WTC11 (cell line): ENCODE measurements at regions not wholly inside any gene's neighbourhood (a gene's known extent, or its start where the extent isn't known, plus 50 kb on each side); places are given as distances from the start of the nearest gene placed in this dataset.

Experiments
- ATAC-seq: fragments of 200-7000 bp; cut with Tn5 transposase; 2 replicates; pipeline ENCODE4 v1.10.0; 2021; ENCODE audit warnings: mild to moderate bottlenecking, moderate library complexity
- CTCF ChIA-PET: fragments of 300-600 bp; sonication (Branson Sonifier 250); formaldehyde crosslinking; loops from one replicate; lab custom pipeline; 2021; ENCODE audit warnings: antibody characterized with exemption; lab: Charles Lee
- POLR2A ChIA-PET: fragments of 350-600 bp; sonication (Branson Sonifier 250); formaldehyde crosslinking; loops from one replicate; lab custom pipeline; 2021; ENCODE audit warnings: antibody characterized with exemption; lab: Charles Lee
- DNase-seq: peaks from one replicate; pipeline ENCODE4 v3.0.0; 2021; ENCODE audit warnings: low spot score
- H3K27ac Mint-ChIP-seq: 2 replicates; pipeline ENCODE4 v1.8.0; 2021; ENCODE audit warnings: mixed read lengths
- H3K27me3 Mint-ChIP-seq: 2 replicates; pipeline ENCODE4 v1.8.0; 2021; ENCODE audit warnings: low read depth, mild to moderate bottlenecking, moderate library complexity, mixed read lengths
- H3K36me3 Mint-ChIP-seq: 2 replicates; pipeline ENCODE4 v1.8.0; 2021; ENCODE audit warnings: mixed read lengths
- H3K4me1 Mint-ChIP-seq: 2 replicates; pipeline ENCODE4 v1.8.0; 2022; ENCODE audit warnings: mixed read lengths
- H3K4me3 Mint-ChIP-seq: 2 replicates; pipeline ENCODE4 v1.8.0; 2021; ENCODE audit warnings: mild to moderate bottlenecking, moderate library complexity, mixed read lengths
- H3K9me3 Mint-ChIP-seq: 2 replicates; pipeline ENCODE4 v1.8.0; 2021; ENCODE audit warnings: mixed read lengths
- ATF6 ChIP-seq: sonication (generic); formaldehyde crosslinking; IDR thresholded peaks from 2 replicates; pipeline ENCODE4 v1.8.1; 2023; ENCODE audit warnings: mild to moderate bottlenecking, missing genetic modification reagents
- E2F4 ChIP-seq: sonication (generic); formaldehyde crosslinking; IDR thresholded peaks from 2 replicates; pipeline ENCODE4 v1.8.1; 2022; ENCODE audit warnings: low read depth, mild to moderate bottlenecking, moderate library complexity, missing genetic modification reagents, borderline replicate concordance
- E2F5 ChIP-seq: sonication (generic); formaldehyde crosslinking; IDR thresholded peaks from 2 replicates; pipeline ENCODE4 v1.8.1; 2022; ENCODE audit warnings: mild to moderate bottlenecking, moderate library complexity, missing genetic modification reagents
- FOXP4 ChIP-seq: sonication (generic); formaldehyde crosslinking; IDR thresholded peaks from 2 replicates; pipeline ENCODE4 v1.8.0; 2022; ENCODE audit warnings: mild to moderate bottlenecking, missing genetic modification reagents
- IRF1 ChIP-seq: sonication (generic); formaldehyde crosslinking; IDR thresholded peaks from 2 replicates; pipeline ENCODE4 v1.8.0; 2023; ENCODE audit warnings: missing genetic modification reagents
- JAZF1 ChIP-seq: fragments of 250-450 bp; sonication (Bioruptor Pico); IDR thresholded peaks from 2 replicates; pipeline ENCODE4 v1.9.0; 2021; ENCODE audit warnings: moderate library complexity, mild to moderate bottlenecking, inconsistent platforms
- MYBL2 ChIP-seq: sonication (generic); formaldehyde crosslinking; IDR thresholded peaks from 2 replicates; pipeline ENCODE4 v1.8.1; 2023; ENCODE audit warnings: mild to moderate bottlenecking, moderate library complexity, missing genetic modification reagents
- NFATC4 ChIP-seq: fragments of 250-450 bp; sonication (Bioruptor Pico); IDR thresholded peaks from 2 replicates; pipeline ENCODE4 v1.9.0; 2021; ENCODE audit warnings: mild to moderate bottlenecking
- NFE2L1 ChIP-seq: sonication (generic); formaldehyde crosslinking; IDR thresholded peaks from 2 replicates; pipeline ENCODE4 v1.8.1; 2023; ENCODE audit warnings: missing genetic modification reagents
- NR1H2 ChIP-seq: sonication (generic); formaldehyde crosslinking; IDR thresholded peaks from 2 replicates; pipeline ENCODE4 v1.9.0; 2021; ENCODE audit warnings: mild to moderate bottlenecking, moderate library complexity, missing genetic modification reagents
- NR2C2 ChIP-seq: sonication (generic); formaldehyde crosslinking; IDR thresholded peaks from 2 replicates; pipeline ENCODE4 v1.8.0; 2022; ENCODE audit warnings: mild to moderate bottlenecking, missing genetic modification reagents
- PRRX2 ChIP-seq: fragments of 250-450 bp; sonication (Bioruptor Pico); IDR thresholded peaks from 2 replicates; pipeline ENCODE4 v1.8.0; 2021; ENCODE audit warnings: mild to moderate bottlenecking
- SP1 ChIP-seq: sonication (generic); formaldehyde crosslinking; conservative IDR thresholded peaks from 2 replicates; pipeline ENCODE4 v1.8.1; 2022; ENCODE audit warnings: missing genetic modification reagents
- TCF7 ChIP-seq: sonication (generic); formaldehyde crosslinking; IDR thresholded peaks from 2 replicates; pipeline ENCODE4 v1.8.0; 2022; ENCODE audit warnings: mild to moderate bottlenecking, low read depth, missing genetic modification reagents, moderate library complexity
- ZNF416 ChIP-seq: fragments of 250-450 bp; sonication (Bioruptor Pico); IDR thresholded peaks from 2 replicates; pipeline ENCODE4 v1.9.0; 2021; ENCODE audit warnings: mild to moderate bottlenecking, inconsistent platforms
- TF ChIP-seq, protein P1 (sequence below): sonication (generic); formaldehyde crosslinking; IDR thresholded peaks from 2 replicates; pipeline ENCODE4 v1.8.1; 2022; ENCODE audit warnings: missing genetic modification reagents, borderline replicate concordance
- TF ChIP-seq, protein P2 (sequence below): sonication (generic); formaldehyde crosslinking; IDR thresholded peaks from 2 replicates; pipeline ENCODE4 v1.8.1; 2023; ENCODE audit warnings: mild to moderate bottlenecking, missing genetic modification reagents, moderate library complexity
- TF ChIP-seq, protein P3 (sequence below): sonication (generic); formaldehyde crosslinking; IDR thresholded peaks from 2 replicates; pipeline ENCODE4 v1.8.1; 2023; ENCODE audit warnings: mild to moderate bottlenecking, moderate library complexity, missing genetic modification reagents
- TF ChIP-seq, protein P4 (sequence below): fragments of 250-450 bp; sonication (Bioruptor Pico); IDR thresholded peaks from 2 replicates; pipeline ENCODE4 v2.1.2; 2022; ENCODE audit warnings: mild to moderate bottlenecking, moderate library complexity
- TF ChIP-seq, protein P5 (sequence below): fragments of 250-450 bp; sonication (Bioruptor Pico); IDR thresholded peaks from 2 replicates; pipeline ENCODE4 v1.8.0; 2021; ENCODE audit warnings: mild to moderate bottlenecking

- no peak for DNase-seq
- ChIA-PET POLR2A (no interaction called here), CTCF (no interaction called here)
- Mint-ChIP-seq H3K4me1 (peaks cover 38% of the 10 kb centered on the region), H3K4me3 (no peak overlapping the region), H3K36me3 (no peaks in the 10 kb centered on the region), H3K9me3 (no peaks in the 10 kb centered on the region), H3K27me3 (no peaks in the 10 kb centered on the region), H3K27ac (no peak overlapping the region)
- peak; percentile 56 for ATAC-seq
- no peak for TF ChIP-seq SP1 (CRISPR knock-in tag)
- TF ChIP-seq FOXP4 (CRISPR knock-in tag) = no peak
- TF ChIP-seq, protein P1, sequence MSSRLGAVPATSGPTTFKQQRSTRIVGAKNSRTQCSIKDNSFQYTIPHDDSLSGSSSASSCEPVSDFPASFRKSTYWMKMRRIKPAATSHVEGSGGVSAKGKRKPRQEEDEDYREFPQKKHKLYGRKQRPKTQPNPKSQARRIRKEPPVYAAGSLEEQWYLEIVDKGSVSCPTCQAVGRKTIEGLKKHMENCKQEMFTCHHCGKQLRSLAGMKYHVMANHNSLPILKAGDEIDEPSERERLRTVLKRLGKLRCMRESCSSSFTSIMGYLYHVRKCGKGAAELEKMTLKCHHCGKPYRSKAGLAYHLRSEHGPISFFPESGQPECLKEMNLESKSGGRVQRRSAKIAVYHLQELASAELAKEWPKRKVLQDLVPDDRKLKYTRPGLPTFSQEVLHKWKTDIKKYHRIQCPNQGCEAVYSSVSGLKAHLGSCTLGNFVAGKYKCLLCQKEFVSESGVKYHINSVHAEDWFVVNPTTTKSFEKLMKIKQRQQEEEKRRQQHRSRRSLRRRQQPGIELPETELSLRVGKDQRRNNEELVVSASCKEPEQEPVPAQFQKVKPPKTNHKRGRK (CRISPR knock-in tag) = no peak
- TF ChIP-seq E2F5 (CRISPR knock-in tag) = no peak
- no peak for TF ChIP-seq IRF1 (CRISPR knock-in tag)
- TF ChIP-seq ATF6 = no peak
- TF ChIP-seq MYBL2 (CRISPR knock-in tag) = no peak
- no peak for TF ChIP-seq NFATC4
- TF ChIP-seq, protein P2, sequence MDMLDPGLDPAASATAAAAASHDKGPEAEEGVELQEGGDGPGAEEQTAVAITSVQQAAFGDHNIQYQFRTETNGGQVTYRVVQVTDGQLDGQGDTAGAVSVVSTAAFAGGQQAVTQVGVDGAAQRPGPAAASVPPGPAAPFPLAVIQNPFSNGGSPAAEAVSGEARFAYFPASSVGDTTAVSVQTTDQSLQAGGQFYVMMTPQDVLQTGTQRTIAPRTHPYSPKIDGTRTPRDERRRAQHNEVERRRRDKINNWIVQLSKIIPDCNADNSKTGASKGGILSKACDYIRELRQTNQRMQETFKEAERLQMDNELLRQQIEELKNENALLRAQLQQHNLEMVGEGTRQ (CRISPR knock-in tag) = no peak
- TF ChIP-seq, protein P3, sequence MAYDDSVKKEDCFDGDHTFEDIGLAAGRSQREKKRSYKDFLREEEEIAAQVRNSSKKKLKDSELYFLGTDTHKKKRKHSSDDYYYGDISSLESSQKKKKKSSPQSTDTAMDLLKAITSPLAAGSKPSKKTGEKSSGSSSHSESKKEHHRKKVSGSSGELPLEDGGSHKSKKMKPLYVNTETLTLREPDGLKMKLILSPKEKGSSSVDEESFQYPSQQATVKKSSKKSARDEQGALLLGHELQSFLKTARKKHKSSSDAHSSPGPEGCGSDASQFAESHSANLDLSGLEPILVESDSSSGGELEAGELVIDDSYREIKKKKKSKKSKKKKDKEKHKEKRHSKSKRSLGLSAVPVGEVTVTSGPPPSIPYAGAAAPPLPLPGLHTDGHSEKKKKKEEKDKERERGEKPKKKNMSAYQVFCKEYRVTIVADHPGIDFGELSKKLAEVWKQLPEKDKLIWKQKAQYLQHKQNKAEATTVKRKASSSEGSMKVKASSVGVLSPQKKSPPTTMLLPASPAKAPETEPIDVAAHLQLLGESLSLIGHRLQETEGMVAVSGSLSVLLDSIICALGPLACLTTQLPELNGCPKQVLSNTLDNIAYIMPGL = no peak
- TF ChIP-seq, protein P4, sequence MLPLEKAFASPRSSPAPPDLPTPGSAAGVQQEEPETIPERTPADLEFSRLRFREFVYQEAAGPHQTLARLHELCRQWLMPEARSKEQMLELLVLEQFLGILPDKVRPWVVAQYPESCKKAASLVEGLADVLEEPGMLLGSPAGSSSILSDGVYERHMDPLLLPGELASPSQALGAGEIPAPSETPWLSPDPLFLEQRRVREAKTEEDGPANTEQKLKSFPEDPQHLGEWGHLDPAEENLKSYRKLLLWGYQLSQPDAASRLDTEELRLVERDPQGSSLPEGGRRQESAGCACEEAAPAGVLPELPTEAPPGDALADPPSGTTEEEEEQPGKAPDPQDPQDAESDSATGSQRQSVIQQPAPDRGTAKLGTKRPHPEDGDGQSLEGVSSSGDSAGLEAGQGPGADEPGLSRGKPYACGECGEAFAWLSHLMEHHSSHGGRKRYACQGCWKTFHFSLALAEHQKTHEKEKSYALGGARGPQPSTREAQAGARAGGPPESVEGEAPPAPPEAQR (CRISPR knock-in tag) = no peak
- TF ChIP-seq TCF7 (CRISPR knock-in tag) = no peak
- no peak for TF ChIP-seq NFE2L1 (CRISPR knock-in tag)
- TF ChIP-seq NR1H2 (CRISPR knock-in tag) = no peak
- TF ChIP-seq JAZF1 (CRISPR knock-in tag) = no peak
- no peak for TF ChIP-seq PRRX2 (CRISPR knock-in tag)
- no peak for TF ChIP-seq ZNF416 (CRISPR knock-in tag)
- TF ChIP-seq, protein P5, sequence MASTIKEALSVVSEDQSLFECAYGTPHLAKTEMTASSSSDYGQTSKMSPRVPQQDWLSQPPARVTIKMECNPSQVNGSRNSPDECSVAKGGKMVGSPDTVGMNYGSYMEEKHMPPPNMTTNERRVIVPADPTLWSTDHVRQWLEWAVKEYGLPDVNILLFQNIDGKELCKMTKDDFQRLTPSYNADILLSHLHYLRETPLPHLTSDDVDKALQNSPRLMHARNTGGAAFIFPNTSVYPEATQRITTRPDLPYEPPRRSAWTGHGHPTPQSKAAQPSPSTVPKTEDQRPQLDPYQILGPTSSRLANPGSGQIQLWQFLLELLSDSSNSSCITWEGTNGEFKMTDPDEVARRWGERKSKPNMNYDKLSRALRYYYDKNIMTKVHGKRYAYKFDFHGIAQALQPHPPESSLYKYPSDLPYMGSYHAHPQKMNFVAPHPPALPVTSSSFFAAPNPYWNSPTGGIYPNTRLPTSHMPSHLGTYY = no peak
- no peak for TF ChIP-seq NR2C2 (CRISPR knock-in tag)
- no peak for TF ChIP-seq E2F4 (CRISPR knock-in tag)
These were observed 830.1 kb upstream of the POU3F3 start for GRCh38 chr2:104023765-104024164.
